NCI-H1092 treated with DMSO at 0.1 percent for 48 hours (cell line): ENCODE measurements at regions not wholly inside any gene's neighbourhood (a gene's known extent, or its start where the extent isn't known, plus 50 kb on each side); places are given as distances from the start of the nearest gene placed in this dataset.
A peak's percentile ranks its signal among the peaks of the same experiment; 100 is the strongest.

Experiments
- DNase-seq: peaks from one replicate; lab custom pipeline; 2025; lab: John Stamatoyannopoulos, UW

- no peak for DNase-seq
Observed at GRCh38 chr6:100177956-100178355, 183.9 kb upstream of the MCHR2 start.

- no peak for DNase-seq
Observed at GRCh38 chr6:100176951-100177710, 183.1 kb upstream of the MCHR2 start.

- DNase-seq, result no peak
Observed at GRCh38 chr6:100176311-100176950, 182.4 kb upstream of the MCHR2 start.

- no peak for DNase-seq
Observed at GRCh38 chr6:100175814-100176310, 181.8 kb upstream of the MCHR2 start.

GRCh38 chr6:100173211-100173610 lies 179.2 kb upstream of the MCHR2 start:
- DNase-seq, result no peak

GRCh38 chr6:100172322-100172713 lies 178.3 kb upstream of the MCHR2 start:
- no peak for DNase-seq

- no peak for DNase-seq
Observed at GRCh38 chr6:100171533-100172321, 177.7 kb upstream of the MCHR2 start.

- no peak for DNase-seq
Observed at GRCh38 chr6:100168148-100168547, 174.1 kb upstream of the MCHR2 start.

GRCh38 chr6:100167585-100167984 lies 173.6 kb upstream of the MCHR2 start:
- DNase-seq, result no peak

GRCh38 chr6:100166956-100167355 lies 172.9 kb upstream of the MCHR2 start:
- no peak for DNase-seq

- no peak for DNase-seq
Observed at GRCh38 chr6:100165442-100165841, 171.4 kb upstream of the MCHR2 start.

- DNase-seq, result no peak
Observed at GRCh38 chr6:100163035-100163434, 169.0 kb upstream of the MCHR2 start.

- no peak for DNase-seq
Observed at GRCh38 chr6:100161782-100162365, 167.9 kb upstream of the MCHR2 start.

- peak; percentile 34 for DNase-seq
Observed at GRCh38 chr6:100160930-100161329, 166.9 kb upstream of the MCHR2 start.

GRCh38 chr6:100155141-100155540 lies 161.1 kb upstream of the MCHR2 start:
- no peak for DNase-seq

GRCh38 chr6:100153636-100154275 lies 159.7 kb upstream of the MCHR2 start:
- DNase-seq, result no peak

- DNase-seq, result no peak
Observed at GRCh38 chr6:100152201-100152600, 158.2 kb upstream of the MCHR2 start.

GRCh38 chr6:100144991-100145390 lies 151.0 kb upstream of the MCHR2 start:
- no peak for DNase-seq

GRCh38 chr6:100138346-100139022 lies 144.5 kb upstream of the MCHR2 start:
- peak; percentile 36 for DNase-seq

GRCh38 chr6:100137759-100138158 lies 143.7 kb upstream of the MCHR2 start:
- DNase-seq, result peak; percentile 17

- DNase-seq, result no peak
Observed at GRCh38 chr6:100136590-100136989, 142.6 kb upstream of the MCHR2 start.
